HG03575 (cell line): ENCODE measurements at regions not wholly inside any gene's neighbourhood (a gene's known extent, or its start where the extent isn't known, plus 50 kb on each side); places are given as distances from the start of the nearest gene placed in this dataset.

ENCODE experiments used
- ATAC-seq: cut with Tn5 transposase; IDR thresholded peaks from one replicate; pipeline ENCODE4 v1.9.1; 2021; ENCODE audit not compliant: unreplicated experiment, insufficient number of reproducible peaks, low FRiP score; ENCODE audit errors: extremely low read depth

DNA sequence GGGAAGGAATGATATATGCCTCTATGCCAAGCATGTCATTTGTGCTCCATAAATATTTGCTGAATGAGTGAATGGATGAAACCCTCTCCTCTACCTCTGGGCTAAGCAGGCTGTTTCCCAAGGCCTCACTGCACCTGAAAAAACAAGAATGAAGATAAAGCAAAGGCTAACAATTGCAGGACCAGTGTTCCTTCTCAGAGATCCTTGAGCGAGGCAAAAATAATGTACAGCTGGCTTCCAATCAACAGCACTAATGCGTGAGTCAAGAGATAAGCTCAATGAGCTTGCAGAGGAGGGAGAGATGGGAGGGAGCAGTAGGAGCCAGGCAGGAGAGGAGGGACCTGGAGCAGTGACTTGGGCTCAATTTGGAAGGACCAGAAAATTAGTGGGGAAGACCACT is 144.5 kb upstream of the NFE2L3 start:
- ATAC-seq: no peak

- no peak for ATAC-seq
Observed at GRCh38 chr7:26008428-26008827, 143.6 kb upstream of the NFE2L3 start.

DNA sequence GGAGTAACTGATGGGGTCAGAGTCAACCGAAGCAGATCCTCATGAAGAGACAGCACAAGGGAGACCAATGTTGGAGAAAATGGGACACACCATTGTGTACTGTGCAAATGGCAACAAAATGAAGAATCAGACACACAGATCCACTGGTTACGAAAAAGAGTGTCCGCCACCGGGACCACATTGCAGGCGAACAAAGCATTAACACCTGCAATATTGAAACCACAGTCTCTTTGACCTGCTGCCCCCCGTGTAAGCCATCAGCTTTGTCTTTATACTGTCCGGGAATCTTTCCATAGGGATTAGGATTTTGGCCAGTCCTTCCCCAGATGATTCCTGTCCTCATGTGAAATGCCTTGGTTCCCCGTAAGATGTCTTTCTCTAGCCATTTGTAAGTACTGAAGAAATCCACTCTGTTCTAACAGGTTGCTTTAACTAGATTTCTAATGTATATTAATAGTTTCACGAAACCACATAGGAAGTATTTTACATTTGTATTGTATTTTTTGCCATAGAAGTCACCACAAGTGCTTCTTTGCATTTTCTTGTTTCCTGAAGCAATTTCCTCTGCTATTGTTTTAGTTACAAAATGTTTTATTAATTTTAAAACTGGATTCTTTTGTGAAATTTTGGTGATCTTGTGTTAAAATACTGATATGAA is 140.8 kb upstream of the NFE2L3 start:
- ATAC-seq: no peak

DNA sequence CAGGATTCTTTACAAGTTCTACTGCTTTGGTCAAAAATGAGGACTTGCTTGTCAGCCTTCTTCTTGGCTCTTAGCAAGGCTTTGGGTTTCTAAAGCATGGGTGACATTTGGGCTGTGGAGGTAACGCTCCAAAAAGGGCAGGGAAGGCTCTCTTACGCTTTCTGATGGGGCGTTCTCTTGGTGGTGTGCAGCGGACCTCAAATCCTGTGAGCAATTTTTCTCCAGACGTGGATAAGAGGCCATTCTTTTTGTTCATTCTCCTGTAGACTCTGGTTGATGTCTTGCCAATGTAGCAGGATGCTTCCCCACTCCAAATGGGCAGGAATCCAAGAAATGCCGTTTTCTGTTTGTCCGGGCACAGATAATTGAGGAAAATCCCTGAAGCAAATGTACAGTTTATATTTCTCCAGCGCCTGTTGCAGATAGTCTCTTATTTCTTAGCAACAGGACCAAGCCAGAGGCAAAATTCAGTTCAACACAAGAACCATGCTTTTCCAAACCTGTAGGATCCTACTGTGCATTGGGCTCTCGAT is 138.4 kb upstream of the NFE2L3 start:
- ATAC-seq: no peak

- no peak for ATAC-seq
Observed at GRCh38 chr7:26022982-26023381, 129.0 kb upstream of the NFE2L3 start.

GRCh38 chr7:26029911-26030310 is 122.1 kb upstream of the NFE2L3 start:
- ATAC-seq: no peak

GRCh38 chr7:26034391-26034790 is 117.6 kb upstream of the NFE2L3 start:
- no peak for ATAC-seq

DNA sequence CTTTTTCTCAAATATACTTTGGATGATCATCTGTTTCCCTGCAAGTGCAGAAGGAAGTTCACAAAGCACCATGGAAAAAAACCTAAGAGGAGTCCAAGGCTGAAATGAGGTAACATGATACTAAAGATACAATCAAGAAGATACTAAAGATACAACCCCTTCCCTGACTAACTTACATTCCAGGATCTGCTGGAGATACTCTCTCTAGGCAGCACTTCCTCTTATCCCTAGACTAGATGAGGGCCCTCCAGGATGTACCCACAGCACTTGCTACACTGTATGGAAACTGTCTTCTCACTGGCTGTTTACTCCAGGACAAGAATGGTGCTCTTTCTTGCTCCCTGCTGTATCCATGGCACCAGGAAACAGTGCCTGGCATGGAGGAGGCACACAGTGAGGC is 116.4 kb upstream of the NFE2L3 start:
- no peak for ATAC-seq

- no peak for ATAC-seq
Observed at GRCh38 chr7:26036092-26036491, 115.9 kb upstream of the NFE2L3 start.

GRCh38 chr7:26038201-26038990 is 113.6 kb upstream of the NFE2L3 start:
- ATAC-seq: no peak

GRCh38 chr7:26040085-26040484 is 111.9 kb upstream of the NFE2L3 start:
- no peak for ATAC-seq

DNA sequence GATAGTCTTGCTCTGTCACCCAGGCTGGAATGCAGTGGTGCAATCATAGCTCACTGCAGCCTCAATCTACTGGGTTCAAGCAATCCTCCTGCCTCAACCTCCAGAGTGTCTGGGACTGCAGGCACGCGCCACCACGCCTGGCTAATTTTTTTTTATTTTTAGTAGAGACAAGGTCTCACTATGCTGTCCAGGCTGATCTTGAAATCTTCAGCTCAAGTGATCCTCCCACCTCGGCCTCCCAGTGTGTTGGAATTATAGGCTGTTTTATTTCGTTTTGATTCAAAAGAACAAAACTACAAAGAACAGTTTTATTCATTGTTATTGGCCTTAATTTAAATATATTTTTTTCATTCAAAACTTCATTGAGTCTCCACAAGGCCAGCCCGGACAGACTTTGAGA is 109.8 kb upstream of the NFE2L3 start:
- no peak for ATAC-seq

DNA sequence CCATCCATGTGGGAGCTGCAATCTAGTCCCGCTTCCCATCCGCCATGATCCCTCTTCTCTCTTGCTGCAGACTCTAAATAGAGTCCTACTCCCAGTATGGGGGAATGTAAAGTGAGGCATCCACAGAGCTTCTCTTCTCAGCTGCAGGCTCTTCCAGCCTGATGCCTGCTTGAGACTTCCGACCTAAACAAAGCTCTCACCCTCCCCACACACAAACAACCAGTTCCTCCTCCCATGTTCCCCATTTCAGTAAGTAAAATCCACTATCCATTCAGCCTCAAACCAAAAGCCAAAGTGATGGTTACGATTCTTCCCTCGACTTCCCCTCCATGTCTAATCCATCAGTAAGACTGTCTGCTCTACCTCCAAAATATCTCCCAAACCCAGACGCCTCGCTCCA is 108.2 kb upstream of the NFE2L3 start:
- ATAC-seq: no peak

DNA sequence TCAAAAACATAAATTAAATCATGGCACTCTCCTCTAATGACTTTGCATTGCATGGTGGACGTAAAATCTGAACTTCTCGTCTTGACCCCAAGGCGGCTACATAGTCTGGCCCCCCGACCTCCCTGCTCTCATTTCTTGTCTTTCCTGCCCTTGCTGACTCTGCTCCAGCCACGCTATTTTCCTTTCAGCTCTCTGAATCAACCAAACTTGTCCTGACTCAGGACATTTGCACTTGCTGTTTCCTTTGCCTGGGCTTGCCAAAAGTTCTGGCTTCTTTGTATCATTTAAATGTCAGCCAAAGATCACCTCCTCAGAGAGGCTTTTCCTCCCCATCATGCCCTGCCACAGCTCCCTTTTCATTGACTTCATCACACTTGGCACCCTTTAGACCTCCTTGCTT is 107.7 kb upstream of the NFE2L3 start:
- no peak for ATAC-seq

DNA sequence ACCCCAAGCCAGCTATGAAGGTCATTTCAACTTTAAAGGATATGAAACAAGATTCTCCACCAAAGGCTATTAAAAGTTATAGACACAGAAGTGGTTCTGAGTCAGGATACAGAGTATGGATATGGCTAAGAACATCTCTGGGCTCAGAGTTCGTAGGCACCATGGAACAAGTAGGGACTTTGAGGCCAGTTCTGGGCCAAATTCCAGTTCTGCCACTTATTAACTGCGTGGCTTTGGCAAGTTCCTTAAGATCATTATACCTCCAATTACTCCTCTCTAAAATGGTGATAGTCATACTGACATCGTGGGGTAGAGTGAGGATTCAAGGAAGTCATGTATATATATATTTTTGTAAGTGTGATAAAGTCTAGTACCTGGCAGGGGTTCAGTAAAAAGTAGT is 105.8 kb upstream of the NFE2L3 start:
- ATAC-seq: no peak

- ATAC-seq: no peak
Observed at GRCh38 chr7:26046878-26047277, 105.1 kb upstream of the NFE2L3 start.

GRCh38 chr7:26048663-26049062 is 103.3 kb upstream of the NFE2L3 start:
- ATAC-seq: no peak

DNA sequence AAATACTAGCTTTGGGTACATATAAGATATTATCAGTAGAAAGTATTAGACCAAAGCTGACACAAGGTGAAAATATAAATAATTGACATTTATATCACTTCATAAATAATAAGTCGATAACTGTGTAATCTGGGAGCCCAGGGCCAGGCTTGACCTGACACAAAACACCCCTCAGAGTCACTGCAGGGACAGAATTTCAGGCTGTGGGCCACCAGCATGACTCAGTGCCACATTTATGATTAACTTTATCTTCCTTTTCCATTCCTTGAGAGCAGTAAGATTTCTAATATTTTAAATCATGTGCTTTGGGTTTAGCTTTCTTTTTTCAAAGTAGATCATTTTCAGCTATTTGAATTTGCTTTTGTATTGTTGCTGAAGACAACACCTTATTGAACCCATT is 102.9 kb upstream of the NFE2L3 start:
- no peak for ATAC-seq

- ATAC-seq: no peak
Observed at GRCh38 chr7:26051021-26051420, 101.0 kb upstream of the NFE2L3 start.

- ATAC-seq: no peak
Observed at GRCh38 chr7:26052706-26053105, 99.3 kb upstream of the NFE2L3 start.
